Right hindlimb (tissue), 1 donor: ENCODE measurements at regions not wholly inside any gene's neighbourhood (a gene's known extent, or its start where the extent isn't known, plus 50 kb on each side); places are given as distances from the start of the nearest gene placed in this dataset.
A peak's percentile ranks its signal among the peaks of the same experiment; 100 is the strongest.
"Not testable (repeated sequence)": the region's sequence is repeated elsewhere in the genome, so short reads cannot be mapped to it uniquely, and the experiment has no call there.

Experiments
- DNase-seq: peaks from one replicate; pipeline ENCODE4 v3.0.0-alpha.2; 2018

DNA sequence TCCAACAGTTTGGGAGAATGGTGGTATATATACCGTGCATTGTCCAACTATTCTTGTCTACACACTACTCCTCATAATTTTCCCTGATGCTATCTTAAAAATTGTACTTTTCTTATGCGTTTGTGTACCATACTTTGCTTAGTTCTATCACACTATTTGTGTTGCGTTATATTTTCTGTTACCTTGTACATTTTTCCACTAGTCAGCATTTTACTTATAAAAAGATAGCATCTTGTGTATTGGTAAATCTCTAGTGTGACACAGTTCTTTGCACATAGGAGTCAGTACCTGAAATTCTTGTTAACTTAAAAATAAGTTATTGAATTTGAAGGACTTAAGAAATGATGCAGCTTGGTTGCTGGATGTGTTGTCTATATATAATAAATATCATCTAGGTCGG, 201.8 kb upstream of the LMO3 start:
- DNase-seq = no peak

DNA sequence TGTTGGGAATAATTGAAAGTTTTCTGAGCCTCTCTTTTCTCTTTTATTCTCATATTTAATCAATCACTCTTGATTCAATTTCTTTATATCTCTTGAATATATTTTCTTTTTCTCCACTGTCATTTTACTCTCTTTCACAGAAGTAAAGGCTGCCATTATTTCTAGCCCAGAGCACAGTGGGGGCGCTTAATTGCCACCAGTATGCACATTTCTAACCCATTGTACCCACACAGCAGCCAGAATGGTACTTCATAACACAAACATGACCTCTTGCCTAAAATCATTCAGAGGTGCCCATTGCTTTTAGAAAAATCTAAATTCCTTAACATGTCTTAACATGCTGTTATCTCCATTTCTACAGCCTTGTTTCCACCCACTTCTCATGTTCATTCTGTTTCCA, 190.2 kb upstream of the LMO3 start:
- DNase-seq = no peak

DNA sequence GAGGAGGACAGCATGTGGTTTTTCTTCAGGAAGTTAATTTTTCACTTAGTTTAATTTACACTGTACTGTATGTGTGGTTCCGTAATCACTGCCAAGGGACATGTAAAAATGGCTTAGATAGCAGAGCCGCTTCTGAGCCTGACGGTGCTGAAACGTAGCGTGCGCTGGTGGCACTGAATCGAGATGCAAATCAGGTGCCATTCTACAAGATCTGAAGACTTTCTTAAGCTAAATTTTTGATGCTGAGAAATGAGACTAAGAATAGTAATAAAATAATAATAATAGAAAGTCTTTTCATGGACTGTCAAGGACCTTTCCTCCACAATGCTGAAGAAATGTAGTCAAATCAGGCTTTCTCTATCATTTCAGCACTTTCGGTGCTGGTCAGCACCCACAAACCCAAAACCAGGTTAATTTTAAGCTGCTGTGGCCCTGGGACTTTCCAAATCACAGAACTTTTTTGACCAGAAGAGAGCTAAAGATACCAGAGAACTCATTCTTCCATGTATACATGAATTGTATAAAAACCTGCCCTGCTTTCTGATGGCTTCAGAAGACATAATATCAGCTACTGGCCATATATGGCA, 183.3 kb upstream of the LMO3 start:
- peak; percentile 17 for DNase-seq

DNA sequence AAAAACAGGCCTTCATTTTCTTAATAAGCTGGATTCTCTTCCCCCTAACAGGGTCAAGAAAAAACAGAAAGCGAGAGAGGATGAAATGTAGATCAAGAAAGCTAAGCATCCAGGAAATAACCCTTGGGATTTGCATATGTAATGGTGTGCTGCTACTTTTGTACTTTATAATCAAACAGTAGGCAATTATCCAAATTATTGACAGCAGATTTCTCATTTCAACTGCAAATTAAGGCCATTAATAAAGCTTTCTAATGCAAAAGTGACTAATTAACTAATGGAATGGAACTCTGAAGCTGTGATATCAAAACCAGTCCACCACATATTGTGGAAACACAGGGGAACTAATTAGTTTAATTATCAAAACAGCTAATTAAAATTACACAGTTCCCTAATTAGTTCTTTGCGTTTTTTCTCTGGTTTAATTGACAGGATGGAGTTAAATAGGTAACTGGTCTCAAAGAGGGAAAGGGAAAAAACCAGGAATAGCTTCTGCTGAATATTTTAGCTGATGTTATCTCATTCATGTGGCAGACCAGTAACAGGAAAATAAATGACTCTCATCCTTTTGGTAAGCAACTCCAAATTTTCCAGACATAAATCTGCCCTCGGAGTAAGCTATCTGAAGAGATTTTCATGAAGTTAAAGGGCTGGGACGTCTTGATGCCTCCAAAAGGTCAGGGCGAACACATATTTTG, 182.7 kb upstream of the LMO3 start:
- DNase-seq = no peak

DNA sequence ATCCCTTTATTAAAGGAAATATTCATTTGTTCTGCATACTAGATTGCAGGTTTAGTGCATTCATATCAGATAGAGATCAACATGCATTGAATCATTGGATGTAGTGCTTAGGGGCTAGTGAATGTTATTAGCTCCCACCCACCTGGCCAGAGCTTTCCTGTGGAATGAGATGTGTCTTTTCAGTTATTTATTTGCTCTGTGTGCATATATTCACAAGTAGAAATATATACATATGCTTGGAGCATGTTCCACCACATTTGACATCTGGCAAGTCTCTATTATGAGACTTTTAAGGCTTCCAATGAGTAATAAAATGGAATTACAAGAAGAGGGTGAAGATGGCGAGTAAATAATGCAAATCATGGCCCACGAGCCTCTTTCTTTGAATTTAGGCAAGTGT, 180.0 kb upstream of the LMO3 start:
- no peak for DNase-seq

DNA sequence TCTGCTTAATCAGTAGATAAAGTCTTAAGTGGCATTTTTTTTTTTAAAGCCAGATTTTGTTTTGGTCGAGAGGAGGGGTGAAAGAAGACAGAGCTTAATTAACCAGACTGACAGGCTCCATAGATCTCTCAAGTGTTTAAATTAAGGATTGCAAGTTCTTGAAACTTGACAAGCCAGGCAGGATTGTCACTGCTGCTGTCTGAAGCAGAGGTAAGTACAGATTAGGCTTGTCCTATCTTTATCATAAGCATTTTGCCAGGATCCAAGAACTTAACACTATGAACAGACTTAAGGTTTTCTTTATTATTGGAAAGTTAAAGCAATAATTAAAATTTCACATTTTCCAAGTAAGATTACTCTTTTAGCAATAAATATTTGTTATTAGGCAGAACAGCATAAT, 179.6 kb upstream of the LMO3 start:
- DNase-seq = no peak

DNA sequence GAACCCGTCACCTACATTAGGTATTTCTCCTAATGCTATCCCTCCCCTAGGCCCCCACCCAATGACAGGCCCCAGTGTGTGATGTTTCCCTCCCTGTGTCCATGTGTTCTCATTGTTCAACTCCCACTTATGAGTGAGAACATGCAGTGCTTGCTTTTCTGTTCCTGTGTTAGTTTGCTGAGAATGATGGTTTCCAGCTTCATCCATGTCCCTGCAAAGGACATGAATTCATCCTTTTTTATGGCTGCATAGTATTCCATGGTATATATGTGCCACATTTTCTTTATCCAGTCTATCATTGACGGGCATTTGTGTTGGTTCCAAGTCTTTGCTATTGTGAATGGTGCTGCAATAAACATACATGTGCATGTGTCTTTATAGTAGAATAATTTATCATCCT, 163.2 kb upstream of the LMO3 start:
- not testable (repeated sequence) for DNase-seq

DNA sequence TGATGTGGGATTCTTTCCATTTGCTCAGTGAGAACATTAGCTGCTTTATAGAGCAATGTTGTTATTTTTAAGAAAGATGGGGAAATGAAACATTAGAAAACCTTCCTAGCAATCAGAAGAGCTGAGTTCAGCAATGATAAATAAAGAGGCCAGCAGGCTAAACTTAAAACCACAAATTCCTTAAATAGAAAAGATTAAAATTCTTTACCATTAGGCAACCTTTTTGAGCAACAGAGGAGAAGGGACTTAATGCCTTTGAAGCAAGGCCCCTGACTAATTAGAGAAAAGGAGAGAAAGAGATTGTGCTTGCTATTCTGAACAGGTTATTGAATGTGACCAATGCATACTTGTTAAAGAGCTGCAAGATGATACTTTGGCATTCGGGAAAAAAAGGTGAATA, 160.8 kb upstream of the LMO3 start:
- DNase-seq = no peak

DNA sequence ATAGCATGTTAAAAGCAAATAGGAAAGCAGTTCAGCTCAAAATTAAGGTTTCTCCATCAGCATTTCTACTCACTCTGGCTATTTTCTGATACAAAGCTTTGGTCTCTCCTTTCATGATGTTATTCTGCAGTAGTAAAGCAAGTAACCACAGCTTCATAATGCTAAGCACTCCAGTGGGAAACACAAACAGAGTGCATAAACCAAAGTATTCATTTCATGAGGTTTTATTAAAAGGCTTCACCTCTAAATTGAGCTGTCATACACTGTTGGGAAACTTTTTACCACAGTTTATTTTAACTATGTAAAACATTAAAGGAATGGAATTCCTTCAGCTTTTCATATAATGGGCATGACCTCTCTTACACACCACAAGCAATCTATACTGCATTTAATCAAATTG, 157.9 kb upstream of the LMO3 start:
- no peak for DNase-seq

DNA sequence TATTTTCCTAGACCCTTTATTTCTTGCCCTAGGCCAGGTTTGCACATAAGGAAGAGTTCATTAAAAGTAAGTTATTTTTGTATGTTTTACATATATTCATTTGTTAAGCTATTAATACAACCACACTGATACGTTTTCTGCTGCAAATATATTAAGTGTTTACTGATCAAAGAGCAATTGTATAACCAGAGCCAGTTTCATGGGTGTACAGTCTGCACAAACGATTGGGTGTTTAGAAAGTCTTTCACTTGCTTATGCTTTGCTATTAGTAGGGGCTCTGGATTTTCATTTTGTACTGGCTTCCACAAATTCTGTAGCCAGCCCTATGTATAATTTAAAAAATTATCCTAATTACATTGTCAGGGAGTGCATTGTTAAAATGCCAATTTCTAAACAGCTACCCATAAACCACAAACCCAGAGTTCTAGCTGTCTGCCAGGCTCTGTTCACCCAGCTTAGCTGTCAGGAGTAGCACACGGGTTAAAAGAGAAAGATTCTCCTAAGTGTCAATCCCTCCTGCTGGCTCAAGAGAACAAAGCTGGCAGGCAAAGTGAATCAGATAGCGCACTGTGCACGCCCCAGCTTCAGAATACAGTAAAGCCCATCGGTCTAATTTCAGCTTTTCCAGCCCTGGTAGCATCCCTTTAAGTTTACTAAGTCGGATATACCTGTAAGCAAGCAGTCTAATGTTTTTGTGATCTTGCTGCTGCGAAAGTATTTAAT, 151.0 kb upstream of the LMO3 start:
- no peak for DNase-seq

DNA sequence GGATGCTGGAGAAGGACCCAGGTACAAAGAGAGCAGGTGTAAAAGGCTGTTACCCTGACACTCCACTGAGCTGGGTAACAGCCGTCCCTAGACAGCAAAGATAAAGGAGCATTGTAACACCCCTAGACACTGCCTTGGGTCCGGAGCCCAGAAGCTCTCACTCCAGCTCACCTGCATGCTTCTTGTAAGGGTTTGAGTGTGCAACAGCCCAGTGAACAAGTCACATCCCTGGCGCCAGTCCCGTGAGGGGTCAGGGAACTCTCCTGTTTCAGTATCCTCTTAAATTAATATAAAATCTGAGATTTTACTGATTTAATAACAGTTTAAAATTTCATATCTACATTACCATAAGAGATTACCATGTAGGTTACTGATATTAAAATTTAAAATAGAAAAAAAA, 124.8 kb upstream of the LMO3 start:
- no peak for DNase-seq

DNA sequence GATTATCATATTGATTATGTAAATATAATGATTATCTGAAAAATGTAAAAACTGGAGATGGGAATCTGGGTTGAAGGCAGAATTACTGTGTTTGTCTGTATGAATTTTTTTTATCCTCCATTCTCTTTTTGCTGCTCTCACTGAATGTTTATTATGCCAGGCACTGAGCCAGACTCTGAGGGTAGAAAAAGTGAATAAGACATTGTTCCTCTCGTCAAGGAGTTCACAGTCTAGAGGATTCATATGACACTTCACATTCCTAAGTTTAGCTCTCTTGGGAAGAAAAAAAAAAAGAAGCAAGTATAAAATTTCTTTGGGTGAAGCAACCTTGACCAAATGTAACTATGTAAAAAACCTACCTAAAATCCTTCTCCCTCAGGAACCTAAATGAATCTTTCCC, 120.9 kb upstream of the LMO3 start:
- DNase-seq = no peak

DNA sequence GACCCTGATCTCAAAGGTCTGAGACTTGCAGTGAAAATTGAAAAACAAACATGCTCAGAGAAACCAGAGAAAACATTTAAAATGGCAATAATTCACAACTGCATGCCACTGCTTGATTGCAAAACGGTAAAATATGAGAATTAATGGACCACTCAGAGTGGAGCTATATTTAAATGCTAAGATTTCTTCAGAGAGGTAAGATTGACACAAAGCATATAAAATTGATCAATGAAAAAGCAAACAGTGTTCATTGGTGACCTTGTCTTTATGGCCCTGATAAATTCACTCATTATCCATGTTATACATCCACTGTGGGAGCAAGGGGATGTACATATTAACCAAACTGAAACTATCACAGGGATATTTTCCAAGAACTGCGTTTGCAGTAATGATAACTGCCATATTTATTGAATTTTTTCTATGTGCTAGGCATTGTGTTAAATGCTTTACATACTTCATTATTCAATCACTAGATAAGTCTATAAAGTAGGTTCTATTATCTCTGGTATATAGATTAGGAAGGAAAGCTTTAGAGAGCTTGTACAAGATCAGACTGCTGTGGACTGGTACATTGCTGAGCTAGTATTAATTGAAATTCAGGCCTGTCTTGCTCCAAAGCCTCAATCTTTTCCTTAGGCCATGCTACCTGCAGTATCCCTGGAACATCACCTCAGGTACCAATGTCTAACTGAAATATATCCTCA, 113.9 kb upstream of the LMO3 start:
- DNase-seq = no peak

DNA sequence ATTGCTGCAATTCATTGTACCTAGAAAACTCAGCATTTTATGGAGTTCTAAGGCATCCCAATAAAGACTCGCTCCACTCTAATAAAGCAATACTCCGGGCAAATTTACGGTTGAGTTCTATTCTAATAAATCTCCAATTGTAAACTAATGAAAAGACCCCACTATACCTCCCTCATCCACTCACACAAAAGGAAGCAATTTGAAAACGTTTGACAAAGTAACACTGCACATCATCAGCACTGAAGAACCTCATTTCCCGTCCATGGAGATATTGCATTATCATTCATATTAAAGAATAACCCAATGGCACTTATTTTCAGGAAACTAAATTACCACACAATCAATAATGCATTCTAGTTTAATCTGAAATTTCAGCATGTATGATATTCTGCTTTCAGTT, 111.0 kb upstream of the LMO3 start:
- no peak for DNase-seq

DNA sequence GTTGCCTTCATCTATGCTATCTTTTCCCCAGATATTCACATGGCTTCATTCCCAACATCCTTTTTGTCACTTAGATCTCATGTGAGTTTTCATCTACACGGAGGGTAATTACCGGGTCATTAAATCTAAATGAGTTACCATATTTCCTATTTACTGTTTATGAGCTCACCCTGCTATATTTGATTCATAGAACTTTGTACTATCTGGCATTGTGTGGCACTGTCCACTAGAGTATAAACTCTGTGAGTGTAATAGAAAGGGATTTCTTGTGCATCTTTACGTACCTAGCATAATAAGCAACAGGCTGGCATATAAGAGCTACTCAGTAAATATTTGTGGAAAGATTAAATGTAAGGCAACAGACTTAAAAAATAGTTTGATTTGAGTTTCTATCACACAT, 86.1 kb upstream of the LMO3 start:
- no peak for DNase-seq

DNA sequence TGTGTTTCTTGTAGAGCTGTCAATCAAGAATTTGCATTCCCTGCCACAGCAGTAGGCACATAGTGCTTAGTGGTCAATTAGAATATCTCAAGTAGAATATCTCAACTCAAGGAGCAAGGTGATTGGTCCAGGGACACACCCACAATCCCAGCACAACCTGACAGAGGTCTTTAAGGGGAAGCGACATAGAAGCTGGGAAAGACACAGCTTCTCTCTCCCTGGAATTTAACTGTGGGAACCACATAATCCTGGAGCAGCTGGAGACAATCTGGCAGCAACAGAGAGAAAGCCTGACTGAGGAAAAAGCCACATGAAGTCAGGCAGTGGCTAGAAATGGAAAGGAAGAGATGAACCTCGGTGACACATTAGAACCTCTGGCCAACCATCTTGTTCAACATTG, 85.7 kb upstream of the LMO3 start:
- no peak for DNase-seq

DNA sequence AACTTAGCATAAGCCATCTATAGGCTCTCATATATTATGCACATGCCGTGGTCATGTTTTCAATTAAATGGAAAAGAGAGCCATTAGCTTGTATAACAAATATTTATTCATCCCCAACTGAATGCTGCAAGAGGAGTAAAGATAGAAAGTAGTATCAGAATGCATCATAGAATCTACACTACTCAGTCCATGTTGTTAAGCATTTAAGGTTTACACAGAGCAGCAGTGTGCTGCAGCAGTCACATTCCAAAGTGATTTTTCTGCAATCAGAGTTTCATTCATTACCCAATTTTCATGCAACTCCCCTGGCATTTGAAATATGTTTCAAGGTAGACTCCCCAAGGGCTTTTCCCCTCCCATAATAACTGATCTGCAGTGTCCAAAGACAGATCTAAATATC, 82.2 kb upstream of the LMO3 start:
- no peak for DNase-seq

DNA sequence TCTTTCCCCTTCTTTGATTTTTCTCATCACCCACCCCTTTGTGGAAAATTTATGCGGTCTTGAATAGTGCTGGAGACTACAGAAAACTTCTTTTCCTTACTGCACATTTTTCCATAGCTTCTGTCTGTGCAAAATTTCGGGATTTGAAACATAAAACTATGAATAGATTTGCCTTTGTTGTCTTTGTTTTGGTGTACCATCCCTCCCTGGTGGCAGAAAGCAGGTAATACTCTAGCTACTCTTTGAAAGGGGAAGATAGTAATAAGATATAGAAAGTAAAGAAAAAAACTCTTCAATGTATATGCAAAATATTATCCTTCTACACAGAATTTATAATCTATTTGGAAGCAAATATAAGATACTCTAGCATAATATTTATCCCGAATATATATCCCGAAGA, 79.1 kb upstream of the LMO3 start:
- DNase-seq = no peak

DNA sequence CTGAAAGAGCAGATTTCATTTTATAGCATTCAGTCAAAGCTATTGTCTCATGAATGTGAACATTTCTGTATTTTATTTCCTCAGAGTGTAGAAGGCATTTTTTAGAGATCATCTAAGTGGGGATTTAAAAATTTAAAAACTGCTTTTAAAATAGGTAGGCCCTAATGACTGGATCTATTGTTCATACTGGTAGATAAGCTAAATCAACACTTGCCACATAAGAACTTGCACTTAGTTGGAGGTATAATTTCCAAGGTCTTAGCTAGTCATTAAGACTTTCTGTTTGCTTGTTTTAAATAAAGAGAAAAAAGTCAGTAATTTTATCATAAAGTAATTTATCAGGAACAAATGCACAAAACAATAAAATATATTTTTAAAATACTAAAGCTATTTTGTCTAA, 75.2 kb upstream of the LMO3 start:
- no peak for DNase-seq

DNA sequence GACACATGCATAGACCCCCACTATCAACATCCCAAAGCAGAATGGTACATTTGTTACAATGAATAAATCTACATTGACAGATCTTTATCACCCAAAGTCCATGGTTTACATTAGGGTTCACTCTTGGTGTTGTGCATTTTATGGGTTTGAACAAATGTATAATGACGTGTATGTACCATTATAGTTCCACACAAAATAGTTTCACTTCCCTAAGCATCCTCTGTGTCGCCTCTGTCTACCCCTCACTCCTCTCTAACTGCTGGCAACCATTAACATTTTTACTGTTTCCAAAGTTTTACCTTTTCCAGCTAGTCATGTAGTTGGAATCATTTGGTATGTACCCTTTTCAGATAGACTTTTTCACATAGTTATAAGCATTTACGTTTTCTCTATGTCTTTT, 69.5 kb upstream of the LMO3 start:
- no peak for DNase-seq

DNA sequence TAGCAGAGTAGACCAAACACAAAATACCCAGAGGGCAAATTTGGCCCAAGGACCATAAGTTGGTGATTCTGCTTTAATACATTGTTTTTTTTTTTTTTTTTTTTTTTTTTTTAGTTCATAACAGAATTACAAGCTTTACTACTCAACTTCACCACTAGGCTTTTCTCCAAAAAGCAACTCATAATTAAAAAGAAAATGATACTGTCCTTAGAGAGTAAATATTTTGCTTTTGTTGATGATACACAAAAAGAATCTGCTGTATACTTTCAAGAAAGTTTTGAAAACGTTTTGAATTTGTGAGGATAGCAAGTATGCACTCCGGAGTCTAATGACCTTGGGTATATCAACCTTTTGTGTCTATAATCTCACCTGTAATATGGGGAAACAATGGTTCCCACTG, 68.9 kb upstream of the LMO3 start:
- no peak for DNase-seq

DNA sequence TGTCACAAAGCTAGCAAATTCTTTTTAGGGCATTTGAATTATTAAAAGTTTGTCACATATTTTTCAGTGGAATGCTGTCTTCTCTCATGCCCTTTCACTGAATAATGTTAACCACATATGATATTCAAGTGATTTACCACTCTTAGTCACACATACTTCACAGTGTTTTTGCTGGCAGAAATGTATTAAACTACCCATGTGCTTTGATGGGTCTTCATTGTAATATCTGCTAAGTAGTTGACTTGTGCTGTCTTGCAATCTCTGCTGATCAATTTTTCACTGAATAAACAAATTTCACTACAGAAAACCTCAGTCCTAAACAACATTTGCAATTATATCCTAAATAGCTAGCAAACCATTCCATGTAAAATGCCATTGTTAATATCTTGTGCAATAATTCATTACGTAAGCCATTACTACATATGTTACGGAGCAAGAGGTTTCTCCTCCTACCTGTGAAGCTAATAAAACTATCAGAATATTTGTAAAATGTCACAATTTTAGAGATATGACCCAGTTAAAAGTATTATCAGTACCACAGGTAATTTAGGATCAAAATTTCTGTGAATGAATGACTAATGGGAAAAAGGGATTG, 64.6 kb upstream of the LMO3 start:
- DNase-seq = no peak

DNA sequence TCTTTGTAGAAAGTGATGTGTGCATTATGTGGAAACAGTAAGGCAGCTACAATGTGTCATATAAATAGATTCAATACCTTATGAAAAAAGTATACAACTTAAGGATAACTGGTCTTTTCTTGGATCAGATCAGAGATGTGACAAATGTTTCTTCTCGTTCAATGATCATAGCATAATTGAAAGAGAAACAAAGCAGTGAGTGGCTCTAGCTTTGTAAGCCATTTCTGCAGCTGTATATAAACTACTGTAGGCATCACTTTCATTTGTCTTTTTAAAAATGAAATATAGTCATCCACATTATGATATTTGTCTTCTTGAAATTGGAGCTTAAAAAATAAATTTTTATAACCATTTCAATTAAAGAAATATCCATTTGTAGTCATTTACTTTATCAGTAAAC, 63.8 kb upstream of the LMO3 start:
- DNase-seq = no peak

DNA sequence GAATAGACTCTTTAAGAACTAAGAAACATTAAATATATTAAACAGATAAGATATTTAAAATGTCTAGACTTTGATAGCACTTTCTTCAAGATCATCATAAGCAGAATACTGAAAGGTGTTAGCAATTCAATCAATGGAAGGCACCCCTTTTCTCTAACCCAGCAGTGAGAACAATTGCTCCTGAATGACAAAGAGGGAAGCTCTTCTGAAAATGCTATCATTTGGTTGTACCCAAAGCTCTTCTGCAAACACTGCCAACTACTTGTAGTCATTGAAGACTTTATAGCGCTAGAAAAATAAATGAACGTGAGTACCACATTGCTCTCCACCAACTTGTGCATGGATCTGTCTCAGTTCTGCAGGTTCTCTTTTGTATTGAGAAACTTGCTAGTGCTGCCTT, 62.2 kb upstream of the LMO3 start:
- DNase-seq = no peak
